ENCODE measurements at regions not wholly inside any gene's neighbourhood (a gene's known extent, or its start where the extent isn't known, plus 50 kb on each side); places are given as distances from the start of the nearest gene placed in this dataset.

- TF ChIP-seq PHF8 (conservative IDR thresholded peaks at IDR 0.05; ENCODE audit: low read depth, low read length) (no peak), RNF2 (IDR thresholded peaks at IDR 0.05; ENCODE audit: borderline replicate concordance, low read depth, low read length, missing control alignments, poor library complexity, severe bottlenecking) (no peak), MAFK (IDR thresholded peaks at IDR 0.05; ENCODE audit: low read depth, low read length) (no peak)
- TF ChIP-seq, protein P1, sequence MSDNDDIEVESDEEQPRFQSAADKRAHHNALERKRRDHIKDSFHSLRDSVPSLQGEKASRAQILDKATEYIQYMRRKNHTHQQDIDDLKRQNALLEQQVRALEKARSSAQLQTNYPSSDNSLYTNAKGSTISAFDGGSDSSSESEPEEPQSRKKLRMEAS (IDR thresholded peaks at IDR 0.05) = no peak
These were observed 92.4 kb downstream of the KPNA2 start (continued) for GRCh38 chr17:68127914-68128313.

Measured in H1 (cell line).